Esophagus muscularis mucosa (tissue), 4 donors: ENCODE measurements at regions not wholly inside any gene's neighbourhood (a gene's known extent, or its start where the extent isn't known, plus 50 kb on each side); places are given as distances from the start of the nearest gene placed in this dataset.

Experiments used
- DNase-seq: peaks from one replicate; pipeline ENCODE4 v3.0.0-alpha.2; 2017; ENCODE audit errors: extremely low spot score
- H3K27ac ChIP-seq, 4 donors: fragments of 200-600 bp; sonication (generic); replicated peaks in 1 of 4; 1 replicate in 3 of 4; 2 replicates in 1 of 4; pipeline ENCODE4 v1.5.1; 2016 to 2019; ENCODE audit warnings: mild to moderate bottlenecking in 1 of 4
- H3K27me3 ChIP-seq, 4 donors: fragments of 200-600 bp; sonication (generic); one replicate each; pipeline versions ENCODE4 v1.5.1 to v1.6.0; 2016 to 2019
- H3K36me3 ChIP-seq, 4 donors: fragments of 200-600 bp; sonication (generic); one replicate each; pipeline ENCODE4 v1.5.1; 2016 to 2019
- H3K4me1 ChIP-seq, 4 donors: fragments of 200-600 bp; sonication (generic); one replicate each; pipeline ENCODE4 v1.5.1; 2016 to 2019
- H3K4me3 ChIP-seq, 4 donors: fragments of 200-600 bp; sonication (generic); 1 replicate in 2 of 4; 2 replicates in 2 of 4; pipeline ENCODE4 v1.5.1; 2016 to 2019; ENCODE audit warnings: mild to moderate bottlenecking in 4 of 4, moderate library complexity in 1 of 4
- H3K9me3 ChIP-seq, 4 donors: fragments of 200-600 bp; sonication (generic); 1 replicate in 3 of 4; 2 replicates in 1 of 4; pipeline ENCODE4 v1.5.1; 2016 to 2019
- CTCF ChIP-seq, 3 experiments: fragments of 200-600 bp in 2 of 3; fragments of 450-650 bp in 1 of 3; sonication (generic) in 2 of 3; IDR thresholded peaks; one replicate each; pipeline ENCODE4 v1.5.1; 2017 to 2019; ENCODE audit warnings: antibody characterized with exemption in 3 of 3, mild to moderate bottlenecking in 2 of 3, moderate library complexity in 1 of 3
- EP300 ChIP-seq: sonication (generic); formaldehyde crosslinking; IDR thresholded peaks from one replicate; pipeline ENCODE4 v1.6.1; 2017; ENCODE audit warnings: antibody characterized with exemption
- POLR2A ChIP-seq: fragments of 450-650 bp; IDR thresholded peaks from one replicate; pipeline ENCODE4 v1.6.1; 2017; ENCODE audit warnings: antibody characterized with exemption, moderate library complexity, mild to moderate bottlenecking, low read depth
- POLR2AphosphoS5 ChIP-seq, 2 donors: sonication (generic); formaldehyde crosslinking; IDR thresholded peaks; one replicate each; pipeline ENCODE4 v1.6.1; 2017; ENCODE audit warnings: antibody characterized with exemption in 2 of 2
- WGBS: methylation state at CpG from one replicate; pipeline ENCODE4 v1.1.5; 2018; 5-methylcytosine and 5-hydroxymethylcytosine counted together
- intact Hi-C: fragments of 100-400 bp; cut with DNase I; formaldehyde crosslinking; loops from one replicate; pipeline ENCODE4 v1.15.1; 2023

DNA sequence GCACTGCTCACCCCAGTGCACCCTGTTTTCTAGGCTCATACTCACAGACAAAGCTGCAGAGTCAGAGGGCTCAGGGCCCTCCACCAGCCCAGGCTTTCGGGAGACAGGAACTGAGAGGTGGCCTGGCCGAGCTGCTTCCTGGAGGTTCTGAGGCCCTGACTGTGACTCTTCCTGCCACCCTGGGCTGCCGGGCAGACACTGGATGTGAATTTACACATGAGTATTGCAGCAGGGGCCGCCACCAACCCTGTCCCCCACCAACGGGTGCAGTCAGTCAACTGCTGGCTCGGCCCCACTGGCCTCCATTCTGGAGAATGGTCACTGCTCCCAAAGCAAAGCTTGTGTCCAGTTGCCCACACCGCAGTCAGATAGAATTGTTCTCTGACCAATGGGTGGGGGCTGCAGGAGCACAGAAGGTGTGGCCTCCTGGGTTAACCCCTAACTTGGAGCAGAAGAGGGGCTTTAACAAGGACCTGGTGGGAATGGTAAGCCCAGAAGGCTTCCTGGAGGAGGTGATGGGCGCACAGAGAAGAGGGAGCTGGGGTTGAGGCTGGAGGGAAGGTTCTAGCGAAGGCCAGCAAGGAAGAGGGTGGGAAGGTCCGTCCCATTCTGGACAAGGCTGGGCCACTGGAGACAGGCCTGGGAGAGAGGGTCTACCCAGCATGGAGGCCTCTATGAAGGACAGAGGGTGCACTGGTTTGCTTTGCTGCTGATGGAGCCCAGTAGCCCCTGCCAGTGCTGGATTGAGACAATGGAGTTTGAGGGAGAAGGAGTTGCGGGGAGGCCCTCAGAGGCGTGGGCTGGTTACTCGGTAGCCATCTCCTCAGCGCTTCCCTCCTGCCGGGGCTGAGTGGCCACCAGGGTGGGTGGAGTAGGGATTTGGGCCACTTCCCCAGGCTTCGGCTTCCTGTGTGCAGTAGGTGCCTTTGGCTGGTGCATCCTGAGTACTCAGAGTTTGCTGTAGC lies 135.3 kb downstream of the CPZ start:
- H3K9me3 ChIP-seq, result peaks cover 0 to 2% (median 0%) of the 10 kb centered on the region in 4 donors
- intact Hi-C loops, result no loop called here
- DNase-seq, result peak; percentile 86
- H3K4me3 ChIP-seq, result no peak overlapping the region
- TF ChIP-seq CTCF (IDR thresholded peaks at IDR 0.05) (no peak), EP300 (no peak), POLR2A (no peak), POLR2AphosphoS5 (IDR thresholded peaks at IDR 0.05) (no peak)
- H3K27me3 ChIP-seq, result peaks cover 0 to 66% (median 8%) of the 10 kb centered on the region in 4 donors
- H3K27ac ChIP-seq, result no peak overlapping the region
- no peaks in the 10 kb centered on the region for H3K36me3 ChIP-seq
- 66% methylated on average over 14 of the region's 16 CpGs for WGBS
- no peaks in the 10 kb centered on the region for H3K4me1 ChIP-seq

GRCh38 chr4:8727131-8727530 lies 134.6 kb downstream of the CPZ start:
- Histone ChIP-seq H3K36me3 (no peaks in the 10 kb centered on the region), H3K4me1 (no peaks in the 10 kb centered on the region), H3K4me3 (no peak overlapping the region), H3K9me3 (no peaks in the 10 kb centered on the region), H3K27me3 (peaks cover 0 to 68% (median 8%) of the 10 kb centered on the region in 4 donors), H3K27ac (no peak overlapping the region)
- intact Hi-C loops, result no loop called here
- TF ChIP-seq CTCF (IDR thresholded peaks at IDR 0.05) (no peak), POLR2A (no peak), POLR2AphosphoS5 (IDR thresholded peaks at IDR 0.05) (no peak), EP300 (no peak)
- WGBS, result 73% methylated on average over 12 of the region's 12 CpGs
- peak; percentile 89 for DNase-seq

- intact Hi-C loops, result no loop called here
- Histone ChIP-seq H3K4me3 (no peak overlapping the region), H3K27me3 (peaks cover 0 to 64% (median 8%) of the 10 kb centered on the region in 4 donors), H3K4me1 (no peaks in the 10 kb centered on the region), H3K36me3 (no peaks in the 10 kb centered on the region), H3K9me3 (no peaks in the 10 kb centered on the region), H3K27ac (no peak overlapping the region)
- 38% methylated on average over 7 of the region's 9 CpGs for WGBS
- DNase-seq, result no peak
- TF ChIP-seq EP300 (no peak), CTCF (IDR thresholded peaks at IDR 0.05) (no peak), POLR2A (no peak), POLR2AphosphoS5 (IDR thresholded peaks at IDR 0.05) (no peak)
Measured at GRCh38 chr4:8726344-8726851, 133.8 kb downstream of the CPZ start.

GRCh38 chr4:8725845-8726244 lies 133.3 kb downstream of the CPZ start:
- no peak for DNase-seq
- no peaks in the 10 kb centered on the region for H3K4me1 ChIP-seq
- no peak overlapping the region for H3K4me3 ChIP-seq
- peaks cover 0 to 64% (median 8%) of the 10 kb centered on the region in 4 donors for H3K27me3 ChIP-seq
- no peaks in the 10 kb centered on the region for H3K36me3 ChIP-seq
- no peak overlapping the region for H3K27ac ChIP-seq
- intact Hi-C loops, result no loop called here
- no peaks in the 10 kb centered on the region for H3K9me3 ChIP-seq
- no peak for TF ChIP-seq POLR2AphosphoS5 (IDR thresholded peaks at IDR 0.05)
- no peak for TF ChIP-seq EP300
- TF ChIP-seq CTCF (IDR thresholded peaks at IDR 0.05), result no peak
- no peak for TF ChIP-seq POLR2A
- WGBS, result 88% methylated on average over 7 of the region's 10 CpGs
